Type B pancreatic cell (in vitro differentiated cells): ENCODE measurements at regions not wholly inside any gene's neighbourhood (a gene's known extent, or its start where the extent isn't known, plus 50 kb on each side); places are given as distances from the start of the nearest gene placed in this dataset.

Experiments
- DNase-seq: peaks from one replicate; pipeline ENCODE4 v3.0.0; 2021; ENCODE audit warnings: mixed read lengths; ENCODE audit not compliant: unreplicated experiment; ENCODE audit errors: extremely low spot score
- H3K27ac Mint-ChIP-seq: 2 replicates; pipeline ENCODE4 v1.8.0; 2021; ENCODE audit warnings: mild to moderate bottlenecking, mixed read lengths
- H3K27me3 Mint-ChIP-seq: 2 replicates; pipeline ENCODE4 v1.8.0; 2021; ENCODE audit warnings: mixed read lengths
- H3K36me3 Mint-ChIP-seq: 2 replicates; pipeline ENCODE4 v1.8.0; 2021; ENCODE audit warnings: mixed read lengths
- H3K4me1 Mint-ChIP-seq: one replicate; pipeline ENCODE4 v1.8.0; 2021; ENCODE audit warnings: mixed read lengths; ENCODE audit not compliant: unreplicated experiment
- H3K4me3 Mint-ChIP-seq: 2 replicates; pipeline ENCODE4 v1.8.0; 2021; ENCODE audit warnings: mild to moderate bottlenecking, mixed read lengths
- H3K9me3 Mint-ChIP-seq: 2 replicates; pipeline ENCODE4 v1.8.0; 2021; ENCODE audit warnings: mixed read lengths
- TF ChIP-seq, protein P1 (sequence below): fragments of 200-600 bp; sonication (generic); conservative IDR thresholded peaks from 2 replicates; pipeline ENCODE4 v1.5.0; 2021; ENCODE audit warnings: antibody characterized with exemption, mild to moderate bottlenecking

DNA sequence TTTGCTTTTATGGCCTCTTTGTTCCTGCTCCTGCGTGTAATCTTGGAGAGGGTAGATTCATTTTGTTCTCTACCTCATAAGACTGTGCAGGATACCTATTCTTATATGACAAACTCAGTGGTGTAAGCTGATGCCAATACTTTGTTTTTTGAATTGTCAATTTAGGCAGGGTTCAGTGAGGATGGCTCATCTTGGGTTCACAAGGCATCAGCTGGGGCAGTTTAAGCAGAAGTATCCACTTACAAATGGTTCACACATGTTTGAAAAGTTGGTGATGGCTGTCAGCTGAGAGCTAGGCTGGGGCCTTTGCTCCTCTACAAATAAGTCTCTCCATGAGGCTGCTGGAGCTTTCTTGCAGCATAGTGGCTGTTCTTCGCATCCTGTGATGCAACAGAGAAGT, 920.6 kb upstream of the PIK3C3 start:
- Mint-ChIP-seq H3K4me1 (peaks cover 10% of the 10 kb centered on the region), H3K9me3 (no peaks in the 10 kb centered on the region), H3K27me3 (no peaks in the 10 kb centered on the region), H3K36me3 (no peaks in the 10 kb centered on the region), H3K4me3 (no peak overlapping the region), H3K27ac (peak overlapping the region; percentile 0)
- TF ChIP-seq, protein P1, sequence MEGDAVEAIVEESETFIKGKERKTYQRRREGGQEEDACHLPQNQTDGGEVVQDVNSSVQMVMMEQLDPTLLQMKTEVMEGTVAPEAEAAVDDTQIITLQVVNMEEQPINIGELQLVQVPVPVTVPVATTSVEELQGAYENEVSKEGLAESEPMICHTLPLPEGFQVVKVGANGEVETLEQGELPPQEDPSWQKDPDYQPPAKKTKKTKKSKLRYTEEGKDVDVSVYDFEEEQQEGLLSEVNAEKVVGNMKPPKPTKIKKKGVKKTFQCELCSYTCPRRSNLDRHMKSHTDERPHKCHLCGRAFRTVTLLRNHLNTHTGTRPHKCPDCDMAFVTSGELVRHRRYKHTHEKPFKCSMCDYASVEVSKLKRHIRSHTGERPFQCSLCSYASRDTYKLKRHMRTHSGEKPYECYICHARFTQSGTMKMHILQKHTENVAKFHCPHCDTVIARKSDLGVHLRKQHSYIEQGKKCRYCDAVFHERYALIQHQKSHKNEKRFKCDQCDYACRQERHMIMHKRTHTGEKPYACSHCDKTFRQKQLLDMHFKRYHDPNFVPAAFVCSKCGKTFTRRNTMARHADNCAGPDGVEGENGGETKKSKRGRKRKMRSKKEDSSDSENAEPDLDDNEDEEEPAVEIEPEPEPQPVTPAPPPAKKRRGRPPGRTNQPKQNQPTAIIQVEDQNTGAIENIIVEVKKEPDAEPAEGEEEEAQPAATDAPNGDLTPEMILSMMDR, result no peak
- DNase-seq, result no peak

DNA sequence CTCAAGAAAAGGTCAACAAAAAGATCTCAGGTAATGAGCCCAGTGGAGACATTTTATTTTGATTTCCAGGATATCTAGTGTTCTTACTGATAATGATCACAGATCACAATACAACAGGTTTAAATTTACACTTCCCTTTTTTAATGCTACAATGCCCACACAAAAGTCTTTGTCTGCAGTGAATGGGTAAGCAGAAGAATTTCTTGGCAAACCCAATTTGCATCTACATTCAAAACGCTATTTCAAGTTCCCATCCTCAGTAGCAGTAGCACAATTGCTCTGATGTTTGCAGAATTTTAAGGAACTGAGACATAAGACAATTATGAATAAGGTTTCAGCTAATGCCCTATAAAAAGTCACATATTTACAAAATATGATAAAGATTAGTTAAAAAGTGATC, 929.4 kb upstream of the PIK3C3 start:
- Mint-ChIP-seq H3K27me3 (no peaks in the 10 kb centered on the region), H3K9me3 (no peaks in the 10 kb centered on the region), H3K4me1 (peaks cover 7% of the 10 kb centered on the region)

DNA sequence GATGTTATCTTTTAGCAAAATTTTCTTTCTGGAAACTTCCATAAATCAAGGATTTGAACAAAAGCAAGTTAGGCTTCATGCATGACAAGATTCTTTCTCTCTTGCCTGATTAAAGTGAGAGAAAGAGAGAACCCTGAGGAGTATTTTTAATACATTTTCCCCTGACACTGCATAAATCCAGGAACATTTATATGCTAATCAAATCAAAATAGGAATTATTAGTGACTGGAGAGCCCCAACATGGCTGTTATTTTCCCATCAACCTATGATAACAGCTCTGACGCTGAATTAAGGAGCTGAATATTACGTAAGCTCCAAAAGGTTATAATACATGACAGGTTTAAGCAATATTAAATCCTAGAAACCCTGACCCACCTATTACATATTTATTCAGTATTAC, 930.2 kb upstream of the PIK3C3 start:
- no peaks in the 10 kb centered on the region for H3K36me3 Mint-ChIP-seq
- TF ChIP-seq, protein P1, result no peak

More for the DNA sequence above, 929.4 kb upstream of the PIK3C3 start:
- Mint-ChIP-seq H3K27ac (no peak overlapping the region), H3K4me3 (no peak overlapping the region), H3K36me3 (no peaks in the 10 kb centered on the region)
- TF ChIP-seq, protein P1, result no peak
- DNase-seq, result no peak

GRCh38 chr18:41022484-41022883, 932.5 kb upstream of the PIK3C3 start:
- Mint-ChIP-seq H3K9me3 (no peaks in the 10 kb centered on the region), H3K36me3 (no peaks in the 10 kb centered on the region), H3K4me1 (peaks cover 7% of the 10 kb centered on the region), H3K27ac (no peak overlapping the region), H3K27me3 (no peaks in the 10 kb centered on the region), H3K4me3 (no peak overlapping the region)
- no peak for DNase-seq
- TF ChIP-seq, protein P1, result no peak

More for the DNA sequence above, 930.2 kb upstream of the PIK3C3 start:
- Mint-ChIP-seq H3K27ac (no peak overlapping the region), H3K4me3 (no peak overlapping the region), H3K27me3 (no peaks in the 10 kb centered on the region), H3K4me1 (peaks cover 7% of the 10 kb centered on the region), H3K9me3 (no peaks in the 10 kb centered on the region)
- no peak for DNase-seq

- Mint-ChIP-seq H3K9me3 (no peaks in the 10 kb centered on the region), H3K27ac (no peak overlapping the region), H3K27me3 (no peaks in the 10 kb centered on the region), H3K4me1 (peaks cover 7% of the 10 kb centered on the region), H3K36me3 (no peaks in the 10 kb centered on the region), H3K4me3 (no peak overlapping the region)
- TF ChIP-seq, protein P1, result no peak
- DNase-seq, result no peak
These were observed 933.9 kb upstream of the PIK3C3 start for GRCh38 chr18:41021089-41021488.

DNA sequence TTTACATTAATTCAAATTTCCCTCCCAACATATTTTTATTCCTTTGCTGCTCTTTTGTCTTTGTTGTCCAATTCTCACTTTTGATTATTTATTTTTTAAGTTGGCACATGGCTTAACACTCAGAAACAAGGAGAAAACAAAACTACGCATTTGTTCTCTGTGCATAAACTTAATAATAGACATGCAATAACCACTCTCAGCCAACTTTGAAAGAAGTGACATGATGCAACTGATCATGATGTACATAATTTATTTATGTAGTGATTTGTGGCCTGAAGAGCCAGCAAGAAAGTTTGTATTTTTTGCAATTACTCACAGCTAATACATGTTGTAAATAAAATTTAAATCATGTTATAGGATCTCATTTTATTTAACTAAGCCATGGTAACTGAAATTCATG, 942.8 kb upstream of the PIK3C3 start:
- no peak overlapping the region for H3K27ac Mint-ChIP-seq
- no peaks in the 10 kb centered on the region for H3K4me1 Mint-ChIP-seq
- TF ChIP-seq, protein P1, result no peak

More for the DNA sequence above, 942.8 kb upstream of the PIK3C3 start:
- H3K9me3 Mint-ChIP-seq, result peaks cover 9% of the 10 kb centered on the region
- H3K27me3 Mint-ChIP-seq, result no peaks in the 10 kb centered on the region
- H3K4me3 Mint-ChIP-seq, result no peak overlapping the region
- no peak for DNase-seq
- H3K36me3 Mint-ChIP-seq, result no peaks in the 10 kb centered on the region
